Breast epithelium (tissue), 3 donors: ENCODE measurements at regions not wholly inside any gene's neighbourhood (a gene's known extent, or its start where the extent isn't known, plus 50 kb on each side); places are given as distances from the start of the nearest gene placed in this dataset.

Source experiments
- POLR2A ChIP-seq: fragments of 450-650 bp; IDR thresholded peaks from one replicate; pipeline ENCODE4 v1.6.1; 2016; ENCODE audit warnings: antibody characterized with exemption, mild to moderate bottlenecking, moderate library complexity
- TF ChIP-seq, protein P1 (sequence below), 3 donors: fragments of 450-650 bp; IDR thresholded peaks; one replicate each; pipeline ENCODE4 v1.5.1; 2016 to 2017; ENCODE audit warnings: antibody characterized with exemption in 3 of 3, mild to moderate bottlenecking in 3 of 3, moderate library complexity in 3 of 3

DNA sequence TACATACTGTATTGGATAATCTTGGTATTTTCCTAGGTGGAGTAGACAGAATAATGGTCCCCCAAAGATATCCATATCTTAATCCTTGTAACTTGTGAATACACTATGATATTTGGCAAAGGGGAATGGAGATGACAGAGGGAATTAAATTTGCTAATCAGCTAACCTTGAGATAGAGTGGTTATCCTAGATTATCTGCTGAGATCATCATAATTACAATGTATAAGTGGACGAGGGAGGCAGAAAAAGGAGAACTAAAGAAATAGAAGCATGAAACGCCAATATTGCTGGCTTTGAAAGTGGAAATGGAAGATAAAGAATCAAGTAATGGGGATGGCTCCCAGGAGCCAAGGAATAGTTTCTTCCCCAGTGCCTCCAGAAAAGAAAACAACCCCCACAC, 398.7 kb downstream of the NOVA1 start:
- TF ChIP-seq, protein P1, sequence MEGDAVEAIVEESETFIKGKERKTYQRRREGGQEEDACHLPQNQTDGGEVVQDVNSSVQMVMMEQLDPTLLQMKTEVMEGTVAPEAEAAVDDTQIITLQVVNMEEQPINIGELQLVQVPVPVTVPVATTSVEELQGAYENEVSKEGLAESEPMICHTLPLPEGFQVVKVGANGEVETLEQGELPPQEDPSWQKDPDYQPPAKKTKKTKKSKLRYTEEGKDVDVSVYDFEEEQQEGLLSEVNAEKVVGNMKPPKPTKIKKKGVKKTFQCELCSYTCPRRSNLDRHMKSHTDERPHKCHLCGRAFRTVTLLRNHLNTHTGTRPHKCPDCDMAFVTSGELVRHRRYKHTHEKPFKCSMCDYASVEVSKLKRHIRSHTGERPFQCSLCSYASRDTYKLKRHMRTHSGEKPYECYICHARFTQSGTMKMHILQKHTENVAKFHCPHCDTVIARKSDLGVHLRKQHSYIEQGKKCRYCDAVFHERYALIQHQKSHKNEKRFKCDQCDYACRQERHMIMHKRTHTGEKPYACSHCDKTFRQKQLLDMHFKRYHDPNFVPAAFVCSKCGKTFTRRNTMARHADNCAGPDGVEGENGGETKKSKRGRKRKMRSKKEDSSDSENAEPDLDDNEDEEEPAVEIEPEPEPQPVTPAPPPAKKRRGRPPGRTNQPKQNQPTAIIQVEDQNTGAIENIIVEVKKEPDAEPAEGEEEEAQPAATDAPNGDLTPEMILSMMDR (IDR thresholded peaks at IDR 0.05) = no peak
- no peak for TF ChIP-seq POLR2A
